ENCODE measurements at regions not wholly inside any gene's neighbourhood (a gene's known extent, or its start where the extent isn't known, plus 50 kb on each side); places are given as distances from the start of the nearest gene placed in this dataset.

DNA sequence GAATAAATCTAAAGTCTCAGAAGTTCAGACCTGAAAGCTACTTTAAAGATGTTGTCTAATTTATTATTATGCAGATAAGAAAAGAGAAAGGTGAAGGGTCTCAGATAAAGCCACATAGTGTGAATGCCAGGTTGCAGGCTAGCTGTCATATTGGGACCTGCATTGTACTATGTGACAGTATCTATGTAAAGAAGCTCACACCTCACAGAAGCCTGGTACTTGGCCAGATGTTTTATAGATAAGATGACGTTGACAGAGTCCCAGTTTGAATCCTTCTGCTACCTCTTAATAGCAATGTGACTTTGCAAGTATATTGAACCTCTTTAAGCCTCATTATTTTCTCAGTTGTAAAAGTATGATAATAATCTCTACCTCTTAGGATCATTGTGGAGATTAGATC lies 227.0 kb downstream of the SPRY1 start:
- POLR2A ChIA-PET: no interaction called here
- CTCF ChIA-PET: no interaction called here
- TF ChIP-seq, protein P1, sequence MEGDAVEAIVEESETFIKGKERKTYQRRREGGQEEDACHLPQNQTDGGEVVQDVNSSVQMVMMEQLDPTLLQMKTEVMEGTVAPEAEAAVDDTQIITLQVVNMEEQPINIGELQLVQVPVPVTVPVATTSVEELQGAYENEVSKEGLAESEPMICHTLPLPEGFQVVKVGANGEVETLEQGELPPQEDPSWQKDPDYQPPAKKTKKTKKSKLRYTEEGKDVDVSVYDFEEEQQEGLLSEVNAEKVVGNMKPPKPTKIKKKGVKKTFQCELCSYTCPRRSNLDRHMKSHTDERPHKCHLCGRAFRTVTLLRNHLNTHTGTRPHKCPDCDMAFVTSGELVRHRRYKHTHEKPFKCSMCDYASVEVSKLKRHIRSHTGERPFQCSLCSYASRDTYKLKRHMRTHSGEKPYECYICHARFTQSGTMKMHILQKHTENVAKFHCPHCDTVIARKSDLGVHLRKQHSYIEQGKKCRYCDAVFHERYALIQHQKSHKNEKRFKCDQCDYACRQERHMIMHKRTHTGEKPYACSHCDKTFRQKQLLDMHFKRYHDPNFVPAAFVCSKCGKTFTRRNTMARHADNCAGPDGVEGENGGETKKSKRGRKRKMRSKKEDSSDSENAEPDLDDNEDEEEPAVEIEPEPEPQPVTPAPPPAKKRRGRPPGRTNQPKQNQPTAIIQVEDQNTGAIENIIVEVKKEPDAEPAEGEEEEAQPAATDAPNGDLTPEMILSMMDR (IDR thresholded peaks at IDR 0.05; ENCODE audit: control extremely low read depth, extremely low read depth, low read depth, missing control alignments): no peak
- no peak for DNase-seq (ENCODE audit: extremely low spot score)

DNA sequence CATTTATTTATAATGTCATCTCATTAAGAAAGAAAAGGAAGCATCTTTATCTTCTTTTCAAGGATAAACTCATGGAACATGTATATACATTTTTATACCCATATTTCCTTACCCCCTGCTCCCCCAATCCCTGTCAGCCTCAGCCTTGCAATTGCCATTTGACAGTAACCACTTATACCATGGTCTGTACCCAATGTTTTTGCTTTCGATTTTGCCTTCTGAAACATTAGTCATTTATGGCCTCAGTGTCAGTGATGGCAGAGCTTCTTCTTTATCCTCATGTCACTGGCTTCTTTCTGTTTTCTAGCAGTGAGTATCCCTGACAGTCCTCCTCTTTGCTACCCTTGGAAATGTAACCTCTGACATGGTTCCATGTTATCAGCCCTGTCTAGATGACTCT lies 228.4 kb downstream of the SPRY1 start:
- ChIA-PET CTCF (no interaction called here), POLR2A (no interaction called here)
- TF ChIP-seq, protein P1 (IDR thresholded peaks at IDR 0.05; ENCODE audit: control extremely low read depth, extremely low read depth, low read depth, missing control alignments): no peak
- no peak for DNase-seq (ENCODE audit: extremely low spot score)

DNA sequence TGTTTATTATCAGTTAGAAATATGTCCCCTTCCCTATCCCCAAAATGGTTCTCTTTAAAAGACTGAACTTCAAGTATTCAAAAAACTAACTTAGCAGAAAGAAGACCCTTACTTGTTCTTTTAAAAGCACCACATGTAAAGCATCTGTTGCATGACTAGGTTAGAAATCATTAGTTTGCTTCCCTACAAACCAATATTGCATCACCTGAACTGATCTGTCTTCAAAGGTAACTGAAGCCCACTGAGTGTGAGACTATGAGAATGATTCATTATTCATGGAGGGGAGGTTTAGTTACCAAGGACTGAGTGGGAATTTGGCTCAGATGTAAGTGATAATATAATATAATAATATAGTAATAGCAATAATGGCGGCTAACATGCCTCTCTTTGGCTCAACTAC lies 231.7 kb downstream of the SPRY1 start:
- DNase-seq (ENCODE audit: extremely low spot score): no peak
- TF ChIP-seq, protein P1 (IDR thresholded peaks at IDR 0.05; ENCODE audit: control extremely low read depth, extremely low read depth, low read depth, missing control alignments): no peak
- ChIA-PET POLR2A (no interaction called here), CTCF (no interaction called here)

DNA sequence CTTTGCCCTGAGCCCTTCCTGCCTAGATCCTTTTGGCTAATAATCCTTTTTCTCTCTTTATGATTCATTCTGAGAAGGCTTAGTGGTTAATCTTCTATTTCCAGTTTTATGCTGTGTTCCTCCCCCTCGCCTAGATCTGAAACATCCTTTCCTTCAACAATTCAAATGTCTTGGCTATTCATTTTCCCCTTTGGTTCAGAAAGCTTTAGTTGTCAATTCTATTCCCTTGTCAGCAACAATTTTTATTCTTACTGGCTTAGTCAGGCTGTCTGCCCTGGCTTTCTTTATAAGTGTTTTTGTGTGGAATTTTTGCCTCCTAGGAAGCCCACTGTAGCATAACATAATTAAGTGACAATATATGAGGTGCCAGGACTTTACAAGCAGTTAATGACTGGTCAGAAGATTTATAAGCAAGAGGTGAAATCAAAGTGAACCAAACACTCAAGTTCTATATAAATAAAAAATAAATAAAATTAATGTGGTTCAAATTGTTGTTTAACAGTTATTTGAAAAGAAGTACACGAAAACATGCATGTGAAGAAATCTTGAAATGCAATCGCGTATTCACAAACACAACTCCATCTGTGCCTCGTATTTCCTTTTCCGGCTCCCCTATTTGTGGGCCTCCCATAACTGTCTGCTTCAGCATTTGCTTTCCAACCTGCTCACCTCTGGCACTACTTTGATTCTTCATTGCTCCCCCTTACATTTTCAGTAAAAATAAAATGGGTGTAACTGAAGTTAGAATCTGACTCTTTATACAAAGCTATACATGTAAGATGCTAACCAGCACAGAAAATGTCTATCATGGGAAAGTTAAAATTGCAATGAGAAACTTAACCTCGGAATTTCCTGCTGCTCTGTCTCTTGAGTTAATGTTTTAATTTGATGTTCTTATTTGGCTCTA lies 235.4 kb downstream of the SPRY1 start:
- ChIA-PET CTCF (no interaction called here), POLR2A (no interaction called here)
- DNase-seq (ENCODE audit: extremely low spot score): no peak
- TF ChIP-seq, protein P1 (IDR thresholded peaks at IDR 0.05; ENCODE audit: control extremely low read depth, extremely low read depth, low read depth, missing control alignments): no peak

DNA sequence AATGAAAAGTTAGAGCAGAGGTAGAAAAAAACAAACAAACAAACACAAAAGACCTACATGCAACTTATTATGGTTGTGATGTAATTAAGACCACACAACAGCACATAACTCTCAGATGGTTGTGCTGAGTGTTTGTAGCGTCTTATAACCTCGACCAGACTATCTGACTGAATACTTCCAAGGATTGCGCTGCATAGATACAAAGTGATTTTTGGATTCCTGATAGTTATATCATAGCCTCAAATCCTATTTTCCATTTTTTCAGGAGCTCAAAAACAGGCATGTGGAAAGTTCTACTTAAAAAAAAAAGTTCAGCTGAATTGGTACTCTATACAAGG lies 236.1 kb downstream of the SPRY1 start:
- CTCF ChIA-PET: no interaction called here
- TF ChIP-seq, protein P1 (IDR thresholded peaks at IDR 0.05; ENCODE audit: control extremely low read depth, extremely low read depth, low read depth, missing control alignments): no peak
- POLR2A ChIA-PET: no interaction called here

DNA sequence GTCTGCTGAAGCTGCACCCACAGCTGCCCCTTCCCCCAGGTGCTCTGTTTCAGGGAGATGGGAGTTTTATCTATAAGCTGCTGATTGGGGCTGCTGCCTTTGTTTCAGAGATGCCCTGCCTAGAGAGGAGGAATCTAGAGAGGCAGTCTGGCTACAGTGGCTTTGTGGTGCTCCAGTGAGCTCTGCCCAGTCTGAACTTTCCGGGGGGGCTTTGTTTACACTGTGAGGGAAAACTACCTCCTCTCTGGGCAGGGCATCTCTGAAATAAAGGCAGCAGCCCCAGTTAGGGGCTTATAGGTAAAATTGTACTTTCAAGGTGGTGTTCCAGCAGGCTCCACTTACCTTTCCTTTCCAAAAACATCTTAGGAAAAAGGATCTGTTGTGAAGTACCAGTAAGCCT lies 242.2 kb downstream of the SPRY1 start:
- DNase-seq (ENCODE audit: extremely low spot score): no peak
- TF ChIP-seq, protein P1 (IDR thresholded peaks at IDR 0.05; ENCODE audit: control extremely low read depth, extremely low read depth, low read depth, missing control alignments): no peak
- ChIA-PET POLR2A (no interaction called here), CTCF (no interaction called here)

More for the DNA sequence above, 236.1 kb downstream of the SPRY1 start:
- no peak for DNase-seq (ENCODE audit: extremely low spot score)
